DMS53 treated with DMSO at 0.1 percent for 48 hours (cell line): ENCODE measurements at regions not wholly inside any gene's neighbourhood (a gene's known extent, or its start where the extent isn't known, plus 50 kb on each side); places are given as distances from the start of the nearest gene placed in this dataset.

Source experiments
- DNase-seq: peaks from one replicate; lab custom pipeline; 2025; ENCODE audit not compliant: unreplicated experiment; lab: John Stamatoyannopoulos, UW

DNA sequence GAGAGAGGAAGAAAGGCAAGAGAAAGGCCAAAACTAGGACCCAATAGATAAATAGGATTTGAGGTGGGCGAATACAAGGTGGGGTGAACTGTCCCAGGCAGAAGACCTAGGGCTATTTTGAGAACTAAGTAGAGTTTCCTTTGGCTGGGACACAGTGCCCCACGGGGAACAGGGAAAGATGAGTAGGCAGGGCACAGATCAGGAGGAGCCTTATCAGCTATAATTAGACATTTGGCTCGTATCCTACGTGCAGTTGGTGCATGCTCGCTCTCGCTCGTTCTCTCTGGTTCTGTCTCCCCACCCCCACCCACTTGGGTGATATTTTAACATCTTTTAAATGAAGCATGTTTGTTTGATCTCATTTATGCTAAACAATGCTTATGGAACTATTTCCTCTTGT is 235.0 kb upstream of the JUN start:
- DNase-seq = no peak

DNA sequence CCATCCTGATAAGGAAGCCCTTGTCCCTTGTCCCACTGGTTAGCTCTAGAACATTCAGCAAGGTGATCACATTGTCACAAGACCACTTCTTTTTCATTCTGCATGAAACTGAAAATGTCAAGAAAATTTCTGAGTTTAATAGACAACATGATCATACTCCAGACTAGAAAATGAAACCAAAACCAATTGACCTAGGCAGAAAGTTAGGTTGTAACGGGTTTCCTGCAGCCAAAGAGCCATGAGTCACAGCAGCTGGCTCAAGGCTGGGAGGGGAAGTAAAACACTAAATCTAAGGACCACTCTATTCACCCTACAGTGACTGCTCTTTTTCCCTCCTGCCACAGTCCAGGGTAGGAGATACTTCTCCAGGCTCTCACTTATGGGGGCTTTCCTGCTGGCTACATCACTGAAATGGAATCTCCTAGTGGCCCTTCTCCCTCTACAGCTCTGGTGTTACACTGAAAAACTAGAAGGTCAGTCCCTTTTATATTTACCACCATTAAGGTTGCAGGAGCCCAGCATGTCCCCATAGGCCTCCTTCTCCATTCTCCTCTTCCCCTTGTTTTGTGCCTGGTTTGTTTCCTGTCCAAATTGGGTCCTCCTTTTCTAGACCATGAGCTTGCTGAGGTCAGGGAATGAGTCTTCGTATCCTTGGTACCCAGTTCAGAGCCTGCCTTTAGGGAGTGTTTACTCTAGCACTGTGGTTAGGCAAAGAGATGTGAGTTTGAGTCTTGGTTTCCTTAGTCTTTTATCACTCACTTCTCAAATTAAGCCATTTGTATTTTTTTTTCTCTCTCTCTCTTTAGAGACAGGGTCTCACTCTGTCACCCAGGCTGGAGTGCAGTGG is 236.5 kb upstream of the JUN start:
- DNase-seq = peak; percentile 79

DNA sequence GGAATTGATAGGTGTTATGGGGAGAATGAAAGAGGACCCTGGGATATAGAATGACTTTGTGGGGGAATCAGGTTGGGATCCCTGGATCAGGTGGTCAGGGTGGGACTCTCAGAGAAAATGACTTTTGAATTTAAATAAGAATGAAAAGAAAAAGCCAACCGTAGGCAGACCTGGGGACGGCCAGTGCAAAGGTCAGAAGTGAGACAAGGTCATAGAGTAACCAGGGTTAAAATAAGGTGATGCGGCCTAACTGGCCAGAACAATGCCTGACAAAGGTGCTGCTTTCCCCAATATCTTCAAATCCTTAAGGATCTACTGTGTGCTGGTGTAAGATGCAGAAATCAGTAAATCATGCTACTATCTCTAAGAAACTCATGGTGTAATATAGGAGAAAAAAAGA is 238.4 kb upstream of the JUN start:
- DNase-seq = no peak

DNA sequence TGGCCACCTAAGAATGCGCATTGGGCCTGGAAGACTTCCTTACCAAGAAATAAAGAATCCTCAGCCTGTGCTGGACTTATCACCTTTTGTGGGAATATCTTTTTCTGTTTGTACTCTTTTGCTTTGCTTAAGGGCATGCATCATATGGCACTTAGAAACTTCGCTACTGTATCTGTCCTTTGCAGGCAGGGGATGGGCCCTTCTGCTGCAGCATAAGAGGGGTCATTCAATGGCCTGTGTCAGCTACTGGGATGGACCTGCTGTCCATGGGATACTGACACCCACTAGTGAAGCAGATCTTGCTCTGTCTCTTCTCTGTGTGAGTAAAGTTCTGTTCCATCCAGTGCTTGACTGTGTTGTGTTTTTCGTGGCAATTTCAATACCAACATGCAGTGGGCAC is 239.0 kb upstream of the JUN start:
- DNase-seq = no peak

DNA sequence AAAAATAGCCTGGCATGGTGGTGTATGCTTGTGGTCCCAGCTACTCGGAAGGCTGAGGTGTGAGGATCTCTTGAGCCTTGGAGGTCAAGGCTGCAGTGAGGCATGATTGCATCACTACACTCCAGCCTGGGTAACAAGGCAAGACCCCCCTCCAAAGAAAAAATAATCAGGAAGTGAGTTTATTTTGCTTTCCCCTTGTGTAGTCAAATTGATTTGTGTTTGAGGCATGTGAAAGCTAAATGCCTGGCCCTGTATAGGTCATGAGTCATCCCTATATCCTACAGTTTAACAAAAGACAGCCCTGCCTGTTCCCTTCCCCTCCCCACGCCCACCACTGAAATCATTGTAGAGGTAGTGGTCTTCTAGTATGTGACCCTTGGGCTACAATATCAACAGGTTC is 241.4 kb upstream of the JUN start:
- DNase-seq = no peak

DNA sequence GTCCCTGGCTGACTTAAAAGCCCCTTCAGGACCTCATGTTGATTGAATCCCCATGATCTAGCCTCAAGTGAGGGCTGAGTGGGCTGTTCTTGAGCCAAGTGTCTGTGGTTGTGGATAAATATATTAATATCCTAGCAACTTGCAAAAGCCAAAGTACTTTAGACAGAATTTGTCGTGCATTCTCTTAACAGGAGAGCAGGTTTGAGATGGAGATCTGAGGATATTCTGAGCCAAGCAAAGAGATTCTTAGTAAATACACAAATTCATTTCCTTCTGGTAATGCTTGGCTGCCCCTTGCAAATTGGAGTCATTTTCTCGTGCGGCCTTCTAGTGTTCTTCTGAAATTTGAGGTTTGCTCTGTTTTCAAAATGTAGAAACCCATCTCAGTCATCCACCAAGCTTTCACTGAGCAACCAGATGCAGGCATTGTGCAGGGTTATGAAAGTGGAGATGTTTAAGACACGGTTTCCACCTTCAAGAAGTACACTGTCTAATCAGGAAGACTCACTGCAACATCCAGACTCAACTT is 242.1 kb upstream of the JUN start:
- DNase-seq = no peak

DNA sequence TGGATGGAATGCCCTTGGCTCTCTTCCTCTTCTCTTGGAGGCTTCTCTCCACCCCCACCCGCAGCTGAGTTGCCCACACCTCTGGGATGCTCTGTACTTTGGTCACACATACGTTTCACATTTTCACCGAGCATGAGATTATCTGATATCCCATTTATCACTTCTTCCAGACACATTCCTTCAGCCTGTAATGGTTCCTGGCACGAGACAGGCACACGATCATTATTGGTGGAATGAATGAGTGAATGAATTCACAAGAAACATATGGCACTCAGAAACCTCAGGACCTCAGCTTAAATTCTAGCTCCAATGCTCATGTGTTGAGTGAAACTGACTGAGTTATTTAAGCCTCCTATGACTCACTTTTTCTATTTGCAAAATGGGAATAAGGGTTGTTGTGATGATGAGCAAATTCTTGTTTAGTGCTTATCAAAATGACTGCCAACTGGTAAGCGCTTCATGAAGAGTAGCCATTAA is 242.7 kb upstream of the JUN start:
- DNase-seq = no peak

DNA sequence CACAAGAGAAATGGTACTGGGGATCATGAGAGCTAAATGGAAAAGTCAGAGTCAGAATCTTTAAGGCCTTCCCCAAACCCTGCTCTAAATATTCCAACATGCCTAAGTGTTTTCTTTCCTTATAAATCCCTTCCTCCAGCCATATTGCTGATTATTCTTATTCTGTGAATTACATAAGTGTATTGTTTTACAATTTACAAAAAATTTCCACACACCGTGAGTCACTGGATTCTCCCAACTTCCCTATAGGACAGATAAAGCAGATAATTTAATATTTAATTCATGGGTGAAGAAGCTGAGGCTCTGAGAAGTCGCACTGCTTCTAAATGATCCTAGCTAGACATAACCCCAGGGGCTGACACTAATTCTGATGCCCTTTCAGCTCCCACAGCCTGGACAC is 243.3 kb upstream of the JUN start:
- DNase-seq = no peak

DNA sequence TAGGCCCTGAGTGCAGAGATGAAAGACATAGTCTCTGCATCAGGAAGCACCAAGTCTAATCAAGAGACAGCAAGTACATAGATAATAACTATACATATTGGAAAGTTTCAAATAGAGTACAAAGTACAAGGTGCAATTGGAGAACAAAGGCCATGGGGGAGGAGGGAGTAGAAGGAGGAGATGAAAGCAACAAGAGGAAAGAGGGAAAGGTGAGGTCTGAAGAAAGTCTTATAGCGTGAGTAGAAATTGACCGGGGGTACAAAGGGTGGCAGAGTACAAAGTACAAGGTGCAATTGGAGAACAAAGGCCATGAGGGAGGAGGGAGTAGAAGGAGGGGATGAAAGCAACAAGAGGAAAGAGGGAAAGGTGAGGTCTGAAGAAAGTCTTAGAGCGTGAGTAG is 244.2 kb upstream of the JUN start:
- no peak for DNase-seq

DNA sequence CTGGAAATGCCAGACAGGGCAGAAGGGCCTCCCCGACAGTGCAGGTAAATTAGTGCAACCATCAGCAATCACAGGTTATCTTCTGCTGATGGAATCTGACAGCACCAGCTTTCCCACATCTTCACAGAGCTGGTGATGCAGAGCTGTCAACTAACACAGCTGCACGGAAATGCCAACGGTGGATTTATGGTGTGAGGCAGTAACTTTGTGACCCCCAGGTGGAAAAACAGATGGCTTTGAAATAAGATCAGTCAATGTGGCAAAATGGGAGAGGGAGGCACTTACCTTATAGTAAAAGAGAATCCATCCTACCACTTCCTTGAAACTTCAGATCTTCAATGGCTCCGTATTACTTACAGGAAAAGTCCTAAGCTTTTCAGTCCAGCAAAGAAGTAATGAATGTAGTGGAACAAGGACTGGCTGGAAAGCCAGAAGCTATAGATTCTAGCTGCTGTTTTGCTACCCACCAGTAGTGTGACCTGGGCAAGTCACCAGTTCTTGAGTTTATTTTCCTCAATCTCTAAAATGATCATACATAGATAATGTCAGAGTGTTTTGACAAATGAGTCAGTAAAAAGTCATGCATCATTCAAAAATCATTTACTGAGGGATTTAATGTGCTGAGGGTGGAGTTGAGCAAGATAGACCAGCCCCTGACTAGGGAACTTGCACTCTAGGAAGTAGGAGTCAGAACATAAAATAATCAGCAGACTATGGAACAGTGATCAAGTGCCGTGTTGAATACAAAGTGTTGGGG is 245.7 kb upstream of the JUN start:
- no peak for DNase-seq

DNA sequence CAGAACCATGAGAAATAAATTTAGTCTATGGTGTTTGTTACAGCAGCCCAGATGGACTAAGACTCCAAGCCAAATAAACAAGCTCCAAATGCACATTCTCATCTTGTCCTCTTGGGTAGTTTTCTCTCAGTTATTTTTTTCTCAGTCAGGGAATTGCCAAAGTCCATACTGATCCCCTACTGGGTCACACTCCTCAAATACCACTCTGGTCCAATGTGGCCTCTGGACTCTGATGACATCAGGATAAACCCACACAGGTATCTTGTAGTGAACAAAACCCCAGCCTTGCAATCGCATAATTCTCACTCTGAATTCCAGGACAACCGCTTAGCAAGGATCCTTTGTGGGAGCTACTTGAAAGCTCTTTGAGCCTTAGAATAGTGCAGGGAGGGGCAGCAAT is 248.4 kb upstream of the JUN start:
- no peak for DNase-seq

DNA sequence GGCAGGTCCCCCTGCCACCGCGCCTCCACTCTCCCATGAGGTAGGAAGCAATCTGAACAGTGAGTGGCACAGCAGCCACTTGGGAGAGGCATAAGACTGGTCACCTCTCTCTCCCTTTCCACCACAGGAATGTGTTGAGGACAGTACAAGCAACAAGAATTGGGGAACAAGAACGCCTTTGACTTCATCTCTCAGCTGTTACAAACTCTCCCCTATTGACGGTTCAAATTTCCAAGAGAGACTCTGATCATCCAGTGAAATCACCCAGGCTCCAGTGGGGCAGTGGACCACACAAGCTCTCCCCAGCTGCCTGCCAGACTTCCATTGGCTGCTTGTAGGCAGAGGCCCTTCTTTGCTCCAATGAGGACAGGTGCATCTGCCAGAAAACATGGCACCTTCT is 249.9 kb upstream of the JUN start:
- DNase-seq = no peak

DNA sequence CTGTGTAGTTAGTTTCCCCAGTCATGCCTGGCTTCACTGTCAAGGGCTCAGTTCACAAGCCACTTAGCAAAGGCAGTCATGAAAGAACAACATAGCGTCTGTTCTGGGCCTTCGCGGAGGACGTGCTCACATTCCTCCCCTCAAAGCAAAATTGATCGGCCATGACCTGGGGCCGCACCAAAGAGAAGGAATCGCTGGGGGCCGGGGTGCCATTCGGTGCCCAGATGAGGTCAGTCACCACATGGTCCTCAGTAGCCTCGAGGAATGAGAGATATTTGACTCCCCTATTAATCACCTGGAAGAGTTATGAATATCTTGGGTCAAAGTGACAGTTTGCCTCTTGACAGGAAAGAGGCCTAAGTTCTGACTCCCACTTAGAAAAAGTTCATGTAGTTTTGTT is 251.1 kb upstream of the JUN start:
- DNase-seq = no peak

DNA sequence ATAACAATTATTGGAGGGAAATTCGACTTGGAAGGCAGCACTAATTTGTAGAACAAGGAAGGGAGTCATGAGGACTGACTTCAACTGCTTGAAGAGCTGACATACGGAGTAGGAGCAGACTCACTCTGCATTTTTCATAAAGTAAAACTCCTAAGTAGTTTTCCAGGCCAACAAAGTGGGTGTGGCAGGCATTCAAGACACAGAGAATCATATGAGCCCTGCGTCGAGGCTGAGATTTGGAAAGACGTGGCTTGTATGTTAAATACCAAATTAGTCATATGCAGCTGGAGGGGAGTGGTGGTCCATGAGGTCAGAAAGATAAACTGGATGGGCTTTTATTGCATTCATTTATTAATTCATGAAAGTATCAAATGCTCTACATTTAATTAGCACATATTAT is 255.7 kb upstream of the JUN start:
- no peak for DNase-seq

DNA sequence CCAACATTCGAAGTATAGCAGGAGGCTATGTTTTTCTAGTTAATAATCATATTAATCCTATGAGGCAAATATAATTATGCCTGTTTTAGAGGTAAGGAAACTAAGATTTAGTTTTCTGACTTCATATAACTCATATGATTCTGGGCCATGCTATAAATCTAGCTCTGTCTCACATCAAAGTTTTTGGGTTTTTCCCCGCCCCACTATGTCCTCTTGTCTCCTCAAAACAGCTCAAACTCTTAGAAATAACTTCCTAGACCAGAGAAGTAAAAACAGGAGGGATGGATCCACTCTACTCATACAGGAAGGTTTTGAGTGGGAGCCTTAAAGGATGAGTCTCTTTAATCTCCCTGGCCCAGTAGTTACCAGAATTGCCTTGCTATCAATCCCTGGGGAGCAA is 256.4 kb upstream of the FGGY start:
- no peak for DNase-seq

DNA sequence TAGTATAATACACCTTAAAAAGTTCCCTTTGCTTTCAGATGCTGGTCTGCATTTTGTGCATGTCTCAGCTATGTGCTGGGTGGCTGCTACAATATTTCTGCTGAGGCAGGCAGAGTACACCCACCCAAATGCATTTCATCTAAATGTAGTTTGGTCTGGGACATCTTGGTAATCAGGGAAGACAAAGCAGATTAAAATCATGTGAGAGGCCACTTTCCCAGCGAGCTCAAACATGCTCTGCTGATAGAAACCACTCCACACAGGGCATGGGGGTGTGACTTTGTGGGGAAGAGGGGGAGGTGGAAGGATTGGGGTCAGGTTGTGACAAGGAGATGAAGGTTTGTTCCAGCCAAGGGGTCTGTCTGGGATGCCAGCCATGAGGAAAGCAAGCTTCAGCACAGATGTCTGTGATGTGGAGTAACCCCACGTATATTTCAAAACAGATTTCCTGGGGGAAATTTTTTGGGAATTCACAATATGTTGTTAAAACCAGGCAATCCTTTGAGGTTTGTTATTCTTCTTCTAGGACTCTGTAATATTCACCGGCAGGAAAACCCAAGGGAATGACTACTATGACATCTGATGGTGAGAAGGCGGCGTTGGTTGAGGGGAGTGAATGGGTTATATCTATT is 255.1 kb upstream of the FGGY start:
- no peak for DNase-seq

DNA sequence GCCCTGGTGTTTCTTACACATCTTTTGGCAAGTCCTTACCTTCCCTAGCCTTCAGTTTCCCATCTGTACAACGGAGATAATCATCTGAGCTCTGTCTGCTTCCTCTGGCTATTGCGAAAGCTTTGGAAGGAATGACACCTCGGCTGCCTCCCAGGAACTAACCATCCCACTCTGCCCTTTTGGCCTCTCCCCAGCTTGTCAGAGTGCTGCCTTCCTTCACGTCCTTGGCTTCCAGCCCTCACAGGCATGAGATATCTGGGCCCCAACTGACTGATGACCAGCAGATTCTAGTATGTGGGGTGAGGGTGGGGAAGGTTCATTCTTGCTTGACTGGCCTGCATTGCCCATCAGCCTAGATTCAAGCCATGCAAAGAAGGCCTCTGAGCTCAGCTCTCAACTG is 253.1 kb upstream of the FGGY start:
- no peak for DNase-seq

DNA sequence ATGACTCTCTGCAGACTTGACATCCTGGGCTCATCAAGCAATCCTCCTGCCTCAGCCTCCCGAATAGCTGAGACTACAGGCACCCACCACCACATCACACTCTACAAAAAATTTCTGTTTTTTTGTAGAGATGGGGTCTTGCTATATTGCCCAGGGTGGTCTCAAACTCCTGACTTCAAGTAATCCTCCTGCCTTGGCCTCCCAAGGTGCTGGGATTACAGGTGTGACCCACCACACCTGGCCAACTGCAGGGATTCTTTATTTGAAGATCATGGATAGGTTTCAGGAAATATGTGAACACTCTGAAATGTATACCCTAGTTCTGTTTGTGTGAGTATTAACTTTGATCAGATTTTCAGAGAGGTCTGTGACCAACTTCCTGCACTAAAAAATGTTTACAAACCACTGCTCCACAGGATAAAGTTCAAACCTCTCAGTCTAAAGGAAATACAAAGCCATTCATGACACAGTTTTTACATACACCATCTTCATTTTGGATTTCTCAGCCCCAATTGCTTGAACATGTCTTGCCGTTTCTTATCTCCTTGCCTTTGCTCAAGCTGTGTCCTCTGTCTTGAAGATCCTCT is 252.3 kb upstream of the FGGY start:
- no peak for DNase-seq

DNA sequence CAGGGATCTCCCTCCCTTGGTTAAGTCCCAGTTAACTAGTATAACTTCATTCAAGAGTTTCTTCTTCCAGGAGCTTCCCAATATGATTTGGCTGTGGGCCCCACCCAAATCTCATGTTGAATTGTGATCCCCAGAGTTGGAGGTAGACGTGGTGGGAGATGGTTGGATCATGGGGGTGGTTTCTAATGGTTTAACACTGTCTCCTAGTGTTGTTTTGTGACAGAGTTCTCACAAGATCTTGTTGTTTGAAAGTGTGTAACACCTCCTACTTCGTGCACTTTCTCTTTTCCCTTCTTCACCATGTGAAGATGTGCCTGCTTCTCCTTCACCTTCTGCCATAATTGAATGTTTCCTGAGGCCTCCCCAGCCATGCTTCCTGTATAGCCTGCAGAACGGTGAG is 251.8 kb upstream of the FGGY start:
- DNase-seq = no peak

DNA sequence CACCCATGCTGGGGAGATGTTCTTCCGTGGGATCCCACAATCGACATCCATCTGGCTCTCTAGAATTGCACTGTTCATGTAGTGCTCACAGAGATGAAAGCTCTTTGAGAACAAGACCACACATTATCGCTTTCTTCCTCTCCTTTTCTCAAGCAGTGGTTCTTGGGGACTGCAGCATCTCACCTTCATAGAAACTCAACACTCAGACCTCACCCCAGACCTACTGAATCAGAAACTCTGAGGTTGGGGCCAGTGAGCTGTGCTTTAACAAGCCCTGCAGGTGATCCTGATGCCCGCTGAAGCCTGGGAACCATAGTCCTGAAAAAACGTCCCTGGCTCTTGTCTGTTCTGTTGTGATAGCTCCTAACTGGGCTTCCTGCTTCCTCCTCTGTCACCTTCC is 251.3 kb upstream of the FGGY start:
- DNase-seq = no peak

DNA sequence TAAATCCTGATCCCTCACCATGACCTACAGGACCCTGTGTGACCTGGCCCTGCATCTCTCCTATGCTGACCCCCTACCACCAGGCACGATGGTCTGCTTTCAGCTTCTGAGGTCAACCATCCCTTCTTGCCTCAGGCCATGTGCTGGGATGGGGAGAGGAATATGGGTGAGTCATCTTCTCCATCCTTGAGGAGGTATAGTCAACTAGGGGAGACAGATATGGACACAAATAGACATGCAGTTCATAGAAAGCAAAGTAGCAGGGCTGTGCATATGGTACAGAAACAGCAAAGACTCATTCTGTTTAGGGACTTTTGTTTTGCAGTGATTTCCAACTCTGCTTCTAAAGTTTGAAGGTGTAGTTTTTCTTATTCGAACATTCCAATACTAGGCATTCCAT is 250.8 kb upstream of the FGGY start:
- no peak for DNase-seq
